A172 (cell line): ENCODE measurements at regions not wholly inside any gene's neighbourhood (a gene's known extent, or its start where the extent isn't known, plus 50 kb on each side); places are given as distances from the start of the nearest gene placed in this dataset.
A peak's percentile ranks its signal among the peaks of the same experiment; 100 is the strongest.

Experiments
- DNase-seq: peaks from one replicate; pipeline ENCODE4 v3.0.0-alpha.2; 2015; ENCODE audit warnings: low spot score

DNA sequence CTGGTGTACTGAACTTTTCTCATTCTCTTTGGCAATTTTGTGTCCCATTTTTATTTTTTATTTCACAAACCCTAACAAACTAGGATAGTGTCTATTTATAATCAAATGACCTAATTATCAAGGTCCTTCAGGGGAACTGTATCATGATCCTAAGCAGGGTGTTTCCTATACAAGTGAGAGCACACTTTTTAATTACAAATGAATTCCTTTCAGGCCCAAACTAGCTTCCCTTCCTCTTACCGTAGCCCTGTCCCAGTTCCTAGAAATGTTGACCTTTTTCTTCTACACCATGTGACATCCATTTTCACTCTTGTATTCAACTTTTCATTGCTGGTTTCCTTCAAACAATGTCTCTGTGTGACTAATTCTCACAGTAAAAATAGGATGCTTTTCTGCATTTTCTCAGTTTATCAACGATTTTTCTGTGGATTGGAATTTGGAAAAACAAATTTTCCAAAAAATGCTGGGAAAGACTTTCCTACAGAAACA is 411.4 kb downstream of the CCDC91 start:
- DNase-seq, result no peak

DNA sequence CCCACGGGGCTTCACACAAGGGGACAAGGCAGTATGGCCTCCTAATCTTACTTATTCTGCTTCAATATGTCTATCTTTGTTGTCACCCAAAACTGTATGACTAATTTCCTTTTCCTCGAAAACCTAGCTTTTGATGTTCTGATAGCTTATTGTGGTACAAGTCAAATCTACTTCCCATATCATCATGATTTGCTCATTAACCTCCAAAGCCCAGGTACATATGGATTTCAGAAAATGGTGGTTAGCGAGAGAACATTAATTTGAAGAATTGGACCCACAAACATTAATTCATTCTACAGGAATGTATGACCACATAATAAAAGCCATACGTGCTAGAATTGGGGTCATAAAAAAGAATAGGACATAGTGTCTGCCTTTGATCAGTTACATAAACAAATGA is 412.5 kb downstream of the CCDC91 start:
- no peak for DNase-seq

GRCh38 chr12:28603239-28603638 is 413.0 kb downstream of the CCDC91 start:
- no peak for DNase-seq

DNA sequence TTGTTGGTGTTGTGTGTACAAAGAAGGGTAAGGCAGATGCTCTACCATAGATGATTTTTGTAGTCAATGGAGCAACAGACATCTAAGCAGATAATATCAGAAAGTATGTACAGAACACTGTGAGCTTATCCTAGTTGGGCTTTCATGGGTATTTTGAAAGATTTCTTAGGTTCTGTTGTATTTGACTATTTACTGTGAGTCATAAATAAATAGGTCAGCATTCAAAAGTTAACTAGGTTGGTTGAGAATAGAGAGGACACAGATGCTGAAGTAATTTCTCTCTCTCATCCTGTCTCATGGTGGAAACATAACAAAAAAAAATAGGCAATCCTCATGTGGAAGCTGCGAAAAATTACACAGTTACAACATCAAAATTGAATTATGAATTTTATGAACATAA is 413.5 kb downstream of the CCDC91 start:
- no peak for DNase-seq

GRCh38 chr12:28604240-28604639 is 414.0 kb downstream of the CCDC91 start:
- no peak for DNase-seq

DNA sequence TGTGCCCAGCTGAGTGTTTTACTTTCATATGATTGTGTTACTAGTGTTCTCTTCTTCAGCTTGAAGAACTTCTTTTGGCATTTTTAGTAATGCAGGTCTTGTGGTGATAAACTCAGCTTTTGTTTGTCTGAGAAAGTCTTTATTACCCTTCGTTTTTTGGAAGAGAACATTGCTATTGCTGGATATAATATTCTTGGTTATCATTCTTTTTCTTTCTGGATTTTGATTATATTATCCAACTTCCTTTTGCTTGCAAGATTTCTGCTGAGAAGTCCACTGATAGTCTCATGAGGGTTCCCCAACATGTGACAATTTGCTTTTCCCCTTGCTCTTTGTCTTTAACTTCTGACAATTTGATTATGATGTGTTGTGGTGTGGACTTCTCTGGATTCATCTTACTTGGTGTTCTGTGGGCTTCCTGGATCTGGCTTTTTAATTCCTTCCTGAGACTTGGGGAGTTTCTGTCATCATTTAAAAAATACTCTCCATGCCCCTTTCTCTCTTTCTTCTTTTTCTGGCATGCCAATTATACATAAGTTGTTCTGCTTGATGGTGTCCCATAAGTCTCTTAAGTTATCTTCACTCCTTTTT is 416.8 kb downstream of the CCDC91 start:
- DNase-seq, result no peak

DNA sequence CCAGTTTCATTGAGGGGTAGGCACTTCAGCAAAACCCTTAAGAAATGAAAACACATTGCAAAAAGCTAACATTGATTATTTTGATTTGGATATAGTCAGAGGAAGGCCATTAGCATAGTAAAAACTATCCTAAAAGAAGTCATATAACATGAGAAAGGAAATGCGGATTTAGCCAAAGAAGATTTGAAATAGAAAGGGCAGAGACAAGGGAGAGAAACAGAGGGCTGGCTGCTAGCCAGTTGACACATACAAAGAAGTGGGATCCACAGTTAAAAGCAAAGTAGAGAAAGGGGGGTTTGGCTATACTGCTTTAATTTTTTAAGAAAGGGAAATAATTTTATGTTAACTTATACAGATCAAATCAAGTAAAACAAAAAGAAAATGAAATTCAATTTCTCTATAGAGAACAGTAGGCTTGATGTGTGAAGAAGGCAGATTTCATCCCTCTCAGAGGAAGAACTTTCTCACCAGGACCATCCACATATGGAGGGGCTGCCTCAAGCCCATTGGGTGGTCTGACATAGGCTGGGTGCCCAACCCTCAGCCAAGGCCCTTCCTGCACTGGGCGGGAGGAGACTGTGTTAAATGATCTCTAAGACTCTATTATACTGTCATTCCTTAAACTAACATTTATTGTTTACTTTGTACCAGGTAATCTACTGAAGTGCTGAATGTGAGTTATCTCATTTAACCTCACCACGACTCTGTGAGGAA is 420.3 kb downstream of the CCDC91 start:
- DNase-seq, result no peak

GRCh38 chr12:28611115-28611435 is 420.8 kb downstream of the CCDC91 start:
- DNase-seq, result peak; percentile 45

DNA sequence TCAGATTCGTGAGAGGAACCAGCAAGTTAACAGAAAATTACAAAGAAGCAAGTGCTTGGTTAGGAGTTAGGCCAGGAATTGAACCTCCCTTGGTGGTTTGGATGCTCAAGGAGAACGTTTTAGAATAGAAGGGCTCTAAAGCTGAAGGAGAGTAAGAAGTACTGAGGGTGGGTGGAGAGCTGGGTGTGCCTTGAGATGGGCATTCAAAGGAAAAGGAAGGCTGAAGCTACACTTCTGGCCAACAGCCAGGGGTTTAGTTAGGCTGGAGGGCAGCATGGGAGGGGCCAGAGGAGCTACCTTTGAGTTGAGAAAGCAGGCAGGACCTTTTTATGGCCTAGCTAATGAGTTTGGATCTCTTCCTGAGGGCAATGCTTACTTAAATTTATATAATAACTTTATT is 421.2 kb downstream of the CCDC91 start:
- no peak for DNase-seq

GRCh38 chr12:28618171-28618570 is 427.9 kb downstream of the CCDC91 start:
- no peak for DNase-seq

GRCh38 chr12:28618772-28619171 is 428.5 kb downstream of the CCDC91 start:
- DNase-seq, result no peak

DNA sequence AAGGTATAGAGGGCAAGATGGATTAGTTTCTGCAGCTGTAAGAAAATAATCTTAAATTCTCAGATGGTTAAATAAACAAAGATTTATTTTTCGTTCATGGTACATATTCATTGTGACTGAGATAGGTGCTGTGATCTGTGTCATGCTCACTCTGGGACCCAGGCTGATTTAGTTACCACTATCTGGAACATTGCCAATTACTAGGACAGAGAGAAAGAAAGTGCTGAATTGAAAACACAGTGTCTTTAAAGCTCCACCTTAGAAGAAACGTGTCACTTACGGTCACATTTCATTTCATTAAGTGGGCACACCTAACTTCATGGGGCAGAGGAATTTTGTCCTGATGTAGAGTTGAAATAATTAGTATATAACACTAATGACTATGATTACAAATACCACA is 430.0 kb downstream of the CCDC91 start:
- no peak for DNase-seq

DNA sequence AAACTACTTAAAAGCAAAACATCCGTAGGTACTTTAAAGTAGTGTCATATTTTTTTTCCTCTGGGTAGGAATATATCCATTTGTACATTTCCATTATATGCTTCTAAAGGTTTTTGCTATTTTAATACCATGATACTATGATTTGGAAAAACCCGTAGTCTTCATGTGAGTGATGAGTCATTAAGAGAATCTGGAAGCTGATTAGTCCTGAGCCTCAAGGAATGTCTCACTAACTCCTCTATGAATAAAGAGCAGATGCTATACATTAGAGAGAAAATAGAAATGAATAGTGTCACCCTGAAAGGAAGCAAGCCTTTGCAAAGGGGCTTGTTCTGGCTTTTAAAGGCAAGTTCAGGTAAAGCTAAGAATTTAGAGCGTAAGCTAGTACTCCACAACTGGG is 432.1 kb downstream of the CCDC91 start:
- peak; percentile 65 for DNase-seq

DNA sequence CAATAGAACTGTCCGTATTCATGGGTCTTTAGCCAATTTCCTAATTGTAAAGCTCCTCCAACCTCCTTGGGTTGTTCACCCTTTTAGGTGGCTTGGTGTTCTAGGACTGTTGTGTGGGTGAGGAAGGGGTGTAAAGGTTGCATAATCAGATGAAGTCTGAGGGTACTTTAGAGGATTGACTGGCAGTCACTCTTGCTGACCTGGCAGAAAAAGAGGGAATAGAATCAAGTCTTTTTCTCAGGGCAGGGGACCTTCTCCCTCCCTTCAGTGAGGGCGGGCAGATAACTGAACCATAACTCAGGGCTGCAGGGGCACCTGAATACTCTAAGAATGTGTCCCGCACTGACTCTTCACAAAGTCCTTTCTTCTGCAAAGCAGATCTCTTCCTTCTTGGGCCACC is 436.2 kb downstream of the CCDC91 start:
- no peak for DNase-seq

GRCh38 chr12:28629691-28630090 is 439.4 kb downstream of the CCDC91 start:
- no peak for DNase-seq

GRCh38 chr12:28631831-28632230 is 441.6 kb downstream of the CCDC91 start:
- DNase-seq, result no peak

DNA sequence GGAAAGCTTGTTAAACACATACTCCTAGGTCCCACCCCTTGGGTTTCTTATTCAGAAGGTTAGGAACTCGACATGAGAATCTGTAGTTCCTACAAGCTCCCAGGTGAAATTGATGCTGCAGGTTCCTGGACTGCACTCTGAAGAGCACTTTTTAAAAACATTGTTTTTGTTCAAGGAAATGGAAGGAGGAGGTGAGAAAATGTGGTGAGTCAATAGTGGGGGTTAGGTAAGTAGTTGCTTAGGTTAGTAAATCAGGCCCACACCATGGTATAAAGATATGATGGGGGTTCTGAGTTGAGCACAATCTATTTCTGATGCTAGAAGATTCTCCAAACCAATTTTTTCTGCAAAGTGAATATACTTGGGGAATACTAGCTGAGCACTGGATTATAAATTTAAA is 450.3 kb downstream of the CCDC91 start:
- DNase-seq, result no peak

GRCh38 chr12:28645436-28645835 is 455.2 kb downstream of the CCDC91 start:
- DNase-seq, result no peak

DNA sequence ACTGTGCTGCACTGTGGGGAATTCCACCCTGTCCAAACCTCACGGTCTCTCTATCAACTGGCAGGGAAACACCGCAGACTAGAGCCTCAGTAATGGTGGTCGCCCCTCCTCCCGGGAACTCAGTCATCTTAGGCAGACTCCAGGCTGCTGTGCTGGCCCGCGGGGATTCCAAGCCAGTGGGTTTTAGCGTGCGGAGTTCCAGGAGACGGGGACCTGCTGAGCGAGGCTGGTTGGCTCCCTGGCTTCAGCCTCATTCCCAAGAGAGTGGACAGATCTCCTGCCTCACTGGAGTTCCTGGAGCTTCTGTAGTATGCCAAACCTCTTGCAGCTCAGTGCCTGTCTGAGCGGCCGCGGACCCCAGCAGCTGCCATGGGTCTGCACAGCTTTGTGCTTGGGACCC is 455.6 kb downstream of the CCDC91 start:
- no peak for DNase-seq

GRCh38 chr12:28650906-28651305 is 460.6 kb downstream of the CCDC91 start:
- DNase-seq, result no peak

GRCh38 chr12:28652239-28652638 is 462.0 kb downstream of the CCDC91 start:
- DNase-seq, result no peak

- DNase-seq, result no peak
Measured at GRCh38 chr12:28681980-28682379, 467.1 kb upstream of the FAR2 start.

DNA sequence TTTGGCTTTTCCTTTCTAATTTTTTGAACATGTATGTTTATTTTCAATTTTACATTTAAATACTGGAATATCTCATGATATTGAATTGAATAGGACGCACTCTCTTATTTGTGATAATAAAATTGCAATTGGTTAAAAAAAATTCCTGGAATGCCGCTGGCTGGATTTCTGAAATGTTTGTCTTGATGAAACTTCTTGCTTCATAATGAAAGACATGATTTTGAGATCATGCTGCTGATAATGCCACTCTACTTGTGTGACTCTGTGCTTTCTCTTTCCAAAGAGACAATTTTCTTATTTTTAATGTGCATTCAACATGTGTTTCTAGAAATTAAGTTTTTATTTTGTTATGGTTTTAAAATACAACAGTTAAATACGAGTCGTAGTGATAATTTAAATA is 465.7 kb upstream of the FAR2 start:
- DNase-seq, result peak; percentile 7
